Stimulated activated naive B cell treated with anti-CD40 and anti-IgM and Interleukin-4, amounts not matched to agents 10 μg/mL and 1 μg/mL and 100 μg/mL, for 72 hours (primary cell): ENCODE measurements at regions not wholly inside any gene's neighbourhood (a gene's known extent, or its start where the extent isn't known, plus 50 kb on each side); places are given as distances from the start of the nearest gene placed in this dataset.

Experiments
- ATAC-seq, 2 donors: fragments of 150-1000 bp; cut with Tn5 transposase; replicated peaks; 2 replicates each; pipeline ENCODE4 v1.10.0; 2021; ENCODE audit warnings: moderate library complexity in 1 of 2
- DNase-seq: peaks from one replicate; pipeline ENCODE4 v3.0.0; 2021
- H3K27ac Mint-ChIP-seq: one replicate; pipeline ENCODE4 v1.8.0; 2022; ENCODE audit warnings: mild to moderate bottlenecking, mixed read lengths
- H3K27me3 Mint-ChIP-seq, 2 donors: one replicate each; pipeline ENCODE4 v1.8.0; 2022; ENCODE audit warnings: mixed read lengths in 2 of 2
- H3K36me3 Mint-ChIP-seq, 2 donors: one replicate each; pipeline ENCODE4 v1.8.0; 2022; ENCODE audit warnings: mixed read lengths in 2 of 2, mild to moderate bottlenecking in 1 of 2
- H3K4me1 Mint-ChIP-seq, 2 donors: one replicate each; pipeline ENCODE4 v1.8.0; 2022; ENCODE audit warnings: mixed read lengths in 2 of 2, mild to moderate bottlenecking in 1 of 2
- H3K4me3 Mint-ChIP-seq, 2 donors: one replicate each; pipeline ENCODE4 v1.8.0; 2022; ENCODE audit warnings: mild to moderate bottlenecking in 2 of 2, mixed read lengths in 2 of 2, moderate library complexity in 1 of 2
- H3K9me3 Mint-ChIP-seq, 2 donors: one replicate each; pipeline ENCODE4 v1.8.0; 2022; ENCODE audit warnings: mixed read lengths in 2 of 2, mild to moderate bottlenecking in 1 of 2

DNA sequence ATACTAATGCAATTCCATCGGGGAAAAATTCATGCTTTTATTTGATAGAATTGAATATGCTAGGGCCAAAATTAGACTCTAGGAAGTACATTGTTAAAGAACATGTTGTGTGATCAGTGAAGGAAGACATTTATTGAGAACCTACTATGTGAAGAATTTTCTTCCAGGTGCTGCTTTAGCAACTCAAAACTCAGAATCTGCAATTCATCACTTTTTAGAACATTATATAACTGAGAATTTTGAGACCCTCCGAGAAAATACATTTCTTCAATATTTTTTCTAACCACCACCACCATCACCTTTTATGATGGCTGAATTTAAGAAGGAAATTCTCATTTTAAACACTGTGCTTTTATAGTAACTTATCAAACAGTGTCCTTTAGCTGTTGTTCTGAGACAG lies 315.2 kb downstream of the FIGN start:
- no peaks in the 10 kb centered on the region for H3K36me3 Mint-ChIP-seq
- no peak for ATAC-seq
- no peak for DNase-seq
- H3K4me1 Mint-ChIP-seq = peaks cover 4 to 27% of the 10 kb centered on the region in 2 donors
- H3K9me3 Mint-ChIP-seq = peaks cover 0 to 1% of the 10 kb centered on the region in 2 donors
- H3K27me3 Mint-ChIP-seq = no peaks in the 10 kb centered on the region
- no peak overlapping the region for H3K27ac Mint-ChIP-seq
- H3K4me3 Mint-ChIP-seq = no peak overlapping the region

GRCh38 chr2:163419000-163419830 lies 316.6 kb downstream of the FIGN start:
- Mint-ChIP-seq H3K9me3 (peaks cover 4 to 5% of the 10 kb centered on the region in 2 donors), H3K4me1 (peaks cover 7 to 34% of the 10 kb centered on the region in 2 donors), H3K27ac (no peak overlapping the region), H3K27me3 (no peaks in the 10 kb centered on the region), H3K4me3 (no peak overlapping the region), H3K36me3 (peaks cover 3 to 4% of the 10 kb centered on the region in 2 donors)
- ATAC-seq = no peak
- no peak for DNase-seq

GRCh38 chr2:163417596-163418337 lies 318.0 kb downstream of the FIGN start:
- Mint-ChIP-seq H3K4me3 (no peak overlapping the region), H3K27ac (no peak overlapping the region), H3K27me3 (no peaks in the 10 kb centered on the region), H3K4me1 (peaks cover 7 to 34% of the 10 kb centered on the region in 2 donors), H3K36me3 (peaks cover 3 to 4% of the 10 kb centered on the region in 2 donors), H3K9me3 (peaks cover 4 to 5% of the 10 kb centered on the region in 2 donors)
- ATAC-seq (peak; percentile 80 to 85), DNase-seq (no peak)

DNA sequence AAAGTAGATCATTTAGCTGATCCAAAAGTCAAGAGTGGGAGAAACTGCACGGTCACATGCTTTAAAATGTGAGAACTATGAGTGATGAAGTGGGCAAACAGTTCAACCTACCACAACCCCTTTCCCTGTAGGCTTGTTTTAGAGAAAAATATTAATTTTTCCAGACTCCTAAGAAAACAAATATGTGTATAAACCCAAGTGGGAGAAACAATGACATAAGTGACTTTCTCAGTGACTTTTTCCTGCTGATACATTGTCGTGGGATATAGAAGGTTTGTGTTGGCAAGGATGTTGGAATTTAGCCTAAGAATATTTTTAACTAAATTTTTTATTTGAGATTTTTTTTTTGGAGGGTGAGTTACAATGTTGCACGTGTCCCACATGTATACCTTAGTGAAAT lies 321.7 kb downstream of the FIGN start:
- H3K27ac Mint-ChIP-seq = no peak overlapping the region
- DNase-seq (no peak), ATAC-seq (no peak)
- peaks cover 3 to 4% of the 10 kb centered on the region in 2 donors for H3K36me3 Mint-ChIP-seq
- H3K27me3 Mint-ChIP-seq = no peaks in the 10 kb centered on the region
- peaks cover 10 to 25% of the 10 kb centered on the region in 2 donors for H3K4me1 Mint-ChIP-seq
- H3K9me3 Mint-ChIP-seq = peaks cover 4 to 8% of the 10 kb centered on the region in 2 donors
- H3K4me3 Mint-ChIP-seq = no peak overlapping the region

DNA sequence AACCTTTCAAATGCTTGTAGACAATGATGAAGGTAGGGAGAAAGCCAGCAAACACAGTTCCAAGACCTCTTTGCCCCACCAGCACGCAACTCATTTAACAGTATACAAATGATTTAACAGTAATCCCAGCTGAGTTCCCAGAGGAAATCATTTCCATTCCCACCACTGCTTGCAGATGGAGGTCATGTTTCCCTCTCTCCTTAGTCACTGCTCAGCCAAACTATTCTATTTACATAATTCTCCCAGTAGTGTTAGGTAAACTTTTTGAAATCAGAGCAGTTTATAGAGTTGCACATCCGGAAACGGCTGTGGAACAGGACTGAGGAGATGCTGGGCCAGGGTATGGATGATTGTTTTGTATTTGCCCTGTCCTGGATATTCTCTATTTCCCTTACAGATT lies 328.5 kb downstream of the FIGN start:
- peaks cover 1 to 4% of the 10 kb centered on the region in 2 donors for H3K9me3 Mint-ChIP-seq
- H3K4me1 Mint-ChIP-seq = peaks cover 11% of the 10 kb centered on the region in 2 donors
- ATAC-seq (no peak), DNase-seq (no peak)
- no peaks in the 10 kb centered on the region for H3K27me3 Mint-ChIP-seq
- H3K27ac Mint-ChIP-seq = no peak overlapping the region
- H3K36me3 Mint-ChIP-seq = no peaks in the 10 kb centered on the region
- no peak overlapping the region for H3K4me3 Mint-ChIP-seq

DNA sequence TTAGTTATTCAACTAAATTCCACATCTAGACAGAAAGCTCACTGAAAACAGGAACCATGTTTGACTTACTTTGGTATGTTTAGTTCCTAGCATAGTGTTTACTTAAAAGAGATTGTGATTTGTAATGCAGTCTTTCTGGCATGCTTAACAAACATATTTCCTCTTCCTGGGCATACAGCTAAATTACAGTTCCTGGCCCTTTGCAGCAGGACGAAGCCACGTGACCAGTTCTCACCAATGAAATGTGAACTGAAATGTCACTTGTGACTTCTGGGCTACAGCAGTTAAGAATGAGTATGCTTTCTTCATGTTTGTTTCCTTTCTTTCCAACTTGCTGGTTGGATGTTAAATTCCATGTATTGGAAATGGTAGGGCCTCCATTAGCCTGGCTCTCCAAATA lies 330.5 kb downstream of the FIGN start:
- H3K27me3 Mint-ChIP-seq = no peaks in the 10 kb centered on the region
- DNase-seq = no peak
- H3K4me3 Mint-ChIP-seq = no peak overlapping the region
- peaks cover 11% of the 10 kb centered on the region in 2 donors for H3K4me1 Mint-ChIP-seq
- no peak for ATAC-seq
- H3K9me3 Mint-ChIP-seq = peaks cover 1 to 4% of the 10 kb centered on the region in 2 donors
- no peaks in the 10 kb centered on the region for H3K36me3 Mint-ChIP-seq
- H3K27ac Mint-ChIP-seq = no peak overlapping the region

GRCh38 chr2:163401481-163401880 lies 334.3 kb downstream of the FIGN start:
- H3K4me3 Mint-ChIP-seq = no peak overlapping the region
- no peak for ATAC-seq

GRCh38 chr2:163397451-163397850 lies 338.4 kb downstream of the FIGN start:
- peaks cover 0 to 4% of the 10 kb centered on the region in 2 donors for H3K27me3 Mint-ChIP-seq
- H3K9me3 Mint-ChIP-seq = no peaks in the 10 kb centered on the region
- H3K4me3 Mint-ChIP-seq = no peak overlapping the region
- H3K36me3 Mint-ChIP-seq = no peaks in the 10 kb centered on the region
- ATAC-seq (peak in 1 of 2 donors; percentile 12), DNase-seq (no peak)
- peaks cover 4 to 7% of the 10 kb centered on the region in 2 donors for H3K4me1 Mint-ChIP-seq
- H3K27ac Mint-ChIP-seq = no peak overlapping the region

More at GRCh38 chr2:163401481-163401880, 334.3 kb downstream of the FIGN start:
- H3K36me3 Mint-ChIP-seq = no peaks in the 10 kb centered on the region
- H3K4me1 Mint-ChIP-seq = peaks cover 10 to 13% of the 10 kb centered on the region in 2 donors
- no peaks in the 10 kb centered on the region for H3K9me3 Mint-ChIP-seq
- no peaks in the 10 kb centered on the region for H3K27me3 Mint-ChIP-seq
- DNase-seq = no peak
- H3K27ac Mint-ChIP-seq = no peak overlapping the region

GRCh38 chr2:163395602-163396001 lies 340.2 kb downstream of the FIGN start:
- Mint-ChIP-seq H3K36me3 (no peaks in the 10 kb centered on the region), H3K4me1 (peaks cover 4 to 7% of the 10 kb centered on the region in 2 donors), H3K27me3 (peaks cover 0 to 4% of the 10 kb centered on the region in 2 donors), H3K27ac (no peak overlapping the region), H3K9me3 (no peaks in the 10 kb centered on the region), H3K4me3 (no peak overlapping the region)
- DNase-seq (no peak), ATAC-seq (no peak)

- no peaks in the 10 kb centered on the region for H3K36me3 Mint-ChIP-seq
- DNase-seq (no peak), ATAC-seq (no peak)
- H3K27me3 Mint-ChIP-seq = peaks cover 0 to 7% of the 10 kb centered on the region in 2 donors
- H3K4me1 Mint-ChIP-seq = no peaks in the 10 kb centered on the region
- H3K27ac Mint-ChIP-seq = no peak overlapping the region
- no peak overlapping the region for H3K4me3 Mint-ChIP-seq
- H3K9me3 Mint-ChIP-seq = no peaks in the 10 kb centered on the region
These were observed 346.0 kb downstream of the FIGN start for GRCh38 chr2:163389838-163390237.

GRCh38 chr2:163375472-163375871 lies 360.3 kb downstream of the FIGN start:
- DNase-seq (no peak), ATAC-seq (no peak)
- Mint-ChIP-seq H3K4me3 (no peak overlapping the region), H3K36me3 (no peaks in the 10 kb centered on the region), H3K4me1 (peaks cover 0 to 3% of the 10 kb centered on the region in 2 donors), H3K9me3 (peaks cover 0 to 6% of the 10 kb centered on the region in 2 donors), H3K27me3 (peaks cover 2 to 13% of the 10 kb centered on the region in 2 donors), H3K27ac (no peak overlapping the region)

DNA sequence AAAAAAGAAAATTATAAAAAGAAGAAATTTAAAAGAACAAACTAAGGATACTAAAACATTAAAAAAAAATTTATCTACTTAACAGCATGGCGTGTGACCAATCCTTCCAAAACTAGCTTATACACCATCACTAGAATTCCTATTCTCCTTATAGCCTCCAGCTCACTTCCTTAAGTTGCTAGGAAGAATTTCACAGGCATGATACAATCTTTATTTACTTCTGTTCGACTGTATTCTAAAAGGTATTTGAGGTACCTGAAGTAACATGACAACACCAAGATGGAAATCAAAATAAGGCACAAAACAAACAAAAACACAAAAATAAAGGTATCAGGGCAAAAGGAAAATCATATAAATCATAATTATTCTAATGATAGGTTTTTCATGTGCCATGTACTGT lies 360.7 kb downstream of the FIGN start:
- Mint-ChIP-seq H3K4me1 (peaks cover 0 to 3% of the 10 kb centered on the region in 2 donors), H3K4me3 (no peak overlapping the region), H3K27ac (no peak overlapping the region), H3K36me3 (no peaks in the 10 kb centered on the region), H3K27me3 (peaks cover 4 to 17% of the 10 kb centered on the region in 2 donors), H3K9me3 (peaks cover 0 to 6% of the 10 kb centered on the region in 2 donors)
- DNase-seq (no peak), ATAC-seq (no peak)

DNA sequence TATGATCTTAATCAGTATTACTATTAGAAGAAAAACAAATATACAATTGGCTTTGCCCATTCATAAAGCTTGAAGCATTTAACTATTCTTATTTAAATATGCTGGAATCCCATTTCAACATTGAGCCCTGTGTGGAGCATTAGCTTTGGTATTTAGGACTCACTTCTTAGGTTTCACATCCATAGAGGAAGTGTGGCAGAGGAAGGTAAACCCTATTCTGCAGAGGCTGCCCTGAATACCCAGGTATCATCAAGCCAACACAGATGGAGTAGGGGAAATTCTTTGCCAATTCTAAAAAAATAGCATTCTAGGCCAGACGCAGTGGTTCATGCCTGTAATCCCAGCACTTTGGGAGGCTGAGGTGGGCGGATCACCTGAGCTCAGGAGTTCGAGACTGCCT lies 361.5 kb downstream of the FIGN start:
- no peaks in the 10 kb centered on the region for H3K36me3 Mint-ChIP-seq
- peaks cover 0 to 3% of the 10 kb centered on the region in 2 donors for H3K4me1 Mint-ChIP-seq
- H3K27me3 Mint-ChIP-seq = peaks cover 4 to 12% of the 10 kb centered on the region in 2 donors
- no peak for DNase-seq
- ATAC-seq = no peak
- peaks cover 0 to 4% of the 10 kb centered on the region in 2 donors for H3K9me3 Mint-ChIP-seq
- no peak overlapping the region for H3K4me3 Mint-ChIP-seq
- no peak overlapping the region for H3K27ac Mint-ChIP-seq

DNA sequence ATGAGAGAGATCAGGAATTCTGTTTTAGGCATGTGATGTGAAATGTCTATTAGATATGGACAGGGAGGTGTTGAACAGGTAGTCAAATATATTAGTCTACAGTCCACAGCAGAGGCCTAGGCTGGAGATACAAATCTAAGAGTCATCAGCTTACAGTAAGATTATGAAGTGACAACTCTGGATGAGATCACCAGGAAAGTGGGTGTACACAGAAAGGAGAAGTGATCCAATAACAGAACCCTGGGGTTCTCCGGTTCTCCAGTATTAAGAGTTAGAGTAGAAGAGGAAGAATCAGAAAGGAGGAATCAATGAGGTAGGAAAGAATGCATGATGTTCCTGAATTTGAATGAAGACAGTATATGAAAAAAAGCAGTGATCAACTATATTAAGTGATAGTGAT lies 362.3 kb downstream of the FIGN start:
- DNase-seq = no peak
- peaks cover 0 to 1% of the 10 kb centered on the region in 2 donors for H3K9me3 Mint-ChIP-seq

More for the DNA sequence above, 362.3 kb downstream of the FIGN start:
- peaks cover 4 to 6% of the 10 kb centered on the region in 2 donors for H3K27me3 Mint-ChIP-seq
- H3K4me3 Mint-ChIP-seq = no peak overlapping the region
- no peaks in the 10 kb centered on the region for H3K36me3 Mint-ChIP-seq
- peak; percentile 46 to 65 for ATAC-seq
- H3K4me1 Mint-ChIP-seq = peaks cover 0 to 3% of the 10 kb centered on the region in 2 donors
- no peak overlapping the region for H3K27ac Mint-ChIP-seq
